ENCODE measurements at regions not wholly inside any gene's neighbourhood (a gene's known extent, or its start where the extent isn't known, plus 50 kb on each side); places are given as distances from the start of the nearest gene placed in this dataset.

DNA sequence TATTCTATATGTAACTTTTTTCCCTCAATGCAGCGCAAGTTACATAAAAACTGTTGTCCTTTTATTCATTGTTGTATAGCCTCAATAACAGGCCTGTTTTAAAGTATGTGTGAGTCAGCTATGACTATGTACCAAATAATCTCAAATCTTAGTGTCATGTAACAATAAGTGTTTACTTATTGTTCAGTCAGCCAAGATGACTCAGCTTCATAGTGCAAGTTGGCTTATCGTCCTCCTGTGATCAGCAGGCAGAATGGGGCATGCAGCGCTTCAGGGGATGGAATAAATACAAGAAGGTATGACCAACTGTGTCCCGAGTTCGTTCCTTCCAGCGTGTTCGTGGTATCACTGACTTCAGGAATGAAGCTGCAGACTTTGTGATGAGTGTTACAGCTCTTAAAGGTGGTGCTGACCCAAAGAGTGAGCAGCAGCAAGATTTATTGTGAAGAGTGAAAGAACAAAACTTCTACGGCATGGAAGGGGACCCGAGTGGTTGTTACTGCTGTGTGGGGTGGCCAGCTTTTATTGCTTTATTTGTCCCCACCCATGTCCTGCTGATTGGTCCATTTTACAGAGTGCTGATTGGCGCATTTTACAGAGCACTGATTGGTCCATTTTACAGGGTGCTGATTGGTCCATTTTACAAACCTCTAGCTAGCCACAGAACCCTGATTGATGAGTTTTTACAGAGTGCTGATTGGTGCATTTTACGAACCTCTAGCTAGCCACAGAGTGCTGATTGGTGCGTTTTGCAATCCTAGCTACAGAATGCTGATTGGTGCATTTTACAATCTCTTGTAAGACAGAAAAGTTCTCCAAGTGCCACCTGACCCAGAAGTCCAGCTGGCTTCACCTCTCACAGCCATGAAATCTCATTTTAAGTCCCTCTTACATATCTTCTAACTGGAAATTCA lies 1016.0 kb downstream of the MCTP2 start:
- DNase-seq (ENCODE audit: low spot score): peak; percentile 79

DNA sequence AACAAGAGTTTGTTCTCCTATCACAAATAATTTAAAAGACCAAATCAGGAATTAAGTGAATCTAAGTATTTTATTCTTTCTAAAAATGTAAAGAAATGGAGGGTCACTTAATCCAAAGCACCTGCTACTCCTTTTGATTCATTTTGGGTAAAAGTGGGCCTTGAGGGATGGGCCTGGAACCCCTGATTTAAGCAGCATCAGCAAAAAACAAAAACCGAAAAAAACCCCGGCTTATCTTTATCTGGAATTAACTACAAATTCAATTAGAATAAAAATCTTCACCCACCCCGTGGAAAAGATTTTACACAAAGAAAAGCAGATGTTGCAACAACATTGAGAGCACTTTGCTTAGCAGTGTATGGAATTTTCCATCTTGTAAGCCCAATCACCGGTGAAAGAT lies 1018.2 kb downstream of the MCTP2 start:
- DNase-seq (ENCODE audit: low spot score): no peak

DNA sequence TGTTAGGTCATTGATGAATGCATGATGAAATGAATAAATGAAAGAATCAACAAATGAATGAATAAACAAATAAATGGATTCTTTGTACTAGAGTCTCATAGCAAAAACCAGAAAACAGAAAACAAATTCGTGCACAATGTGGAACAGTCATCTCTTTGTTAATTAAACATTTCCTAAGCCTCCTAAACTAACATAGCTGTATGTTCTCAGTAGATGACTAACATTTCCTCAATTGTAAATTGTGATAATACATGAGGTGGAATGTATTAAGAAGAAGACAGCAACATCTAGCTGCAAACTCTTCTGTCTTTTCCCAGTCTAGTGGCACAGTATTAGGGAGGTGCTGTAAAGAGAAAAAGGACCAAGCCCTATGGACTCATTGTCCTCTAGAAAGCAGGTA lies 1021.0 kb downstream of the MCTP2 start:
- DNase-seq (ENCODE audit: low spot score): no peak

DNA sequence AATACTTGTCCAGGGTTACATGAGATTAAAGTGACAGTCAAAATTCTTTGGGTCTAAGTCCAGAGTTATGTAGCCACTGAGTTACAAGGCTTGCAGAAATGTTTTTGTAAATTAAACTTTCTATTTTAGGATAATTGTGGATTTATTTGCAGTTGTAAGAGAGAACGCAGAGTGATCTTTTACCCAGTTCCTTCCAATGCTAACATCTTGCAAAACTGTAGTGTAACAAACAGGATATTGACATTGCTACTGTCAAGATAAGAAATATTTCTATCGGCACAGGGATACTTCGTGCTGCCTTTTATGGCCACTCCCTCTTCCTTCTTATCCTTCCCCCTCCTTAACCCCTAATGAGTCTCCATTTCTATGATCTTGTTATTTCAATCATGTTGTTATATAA lies 1022.9 kb downstream of the MCTP2 start:
- no peak for DNase-seq (ENCODE audit: low spot score)

DNA sequence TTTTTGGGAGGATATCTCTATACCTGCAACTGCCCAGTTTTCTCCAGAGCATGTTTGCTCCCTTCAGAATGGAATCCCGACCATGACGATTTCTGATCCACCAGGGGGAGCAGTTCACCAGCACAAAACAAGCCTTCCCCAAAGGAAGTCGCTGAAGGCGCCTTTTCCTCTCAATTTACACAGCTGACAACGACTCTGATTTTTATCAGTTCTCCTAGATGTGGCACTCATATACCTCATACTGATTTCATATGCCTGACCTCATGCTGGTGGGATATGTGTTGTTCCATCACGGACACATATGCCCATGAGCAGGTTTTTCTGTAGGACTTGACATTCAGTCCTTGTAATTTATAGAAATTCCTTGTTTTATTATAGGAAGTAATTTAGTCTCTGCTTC lies 1028.2 kb downstream of the MCTP2 start:
- peak; percentile 83 for DNase-seq (ENCODE audit: low spot score)

DNA sequence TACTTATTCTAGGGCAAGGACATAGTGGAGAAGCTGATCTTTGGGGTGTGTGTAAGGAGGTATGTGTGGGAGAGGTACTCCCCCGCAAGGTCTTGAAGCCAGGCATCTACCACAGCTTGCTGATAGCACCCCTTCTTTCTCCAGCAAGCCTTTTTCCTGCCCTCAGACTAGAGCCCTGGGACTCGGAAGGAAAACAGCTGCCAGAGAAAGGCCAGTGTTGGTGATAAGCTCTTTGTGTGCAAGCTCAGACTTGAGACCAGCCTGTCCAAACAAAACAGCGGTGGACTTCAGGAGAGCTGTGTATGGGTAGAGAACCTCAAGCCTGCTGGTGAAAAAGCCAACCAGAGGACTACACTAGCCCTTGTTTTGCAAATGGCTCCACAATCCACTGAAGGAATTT lies 1028.6 kb downstream of the MCTP2 start:
- no peak for DNase-seq (ENCODE audit: low spot score)

DNA sequence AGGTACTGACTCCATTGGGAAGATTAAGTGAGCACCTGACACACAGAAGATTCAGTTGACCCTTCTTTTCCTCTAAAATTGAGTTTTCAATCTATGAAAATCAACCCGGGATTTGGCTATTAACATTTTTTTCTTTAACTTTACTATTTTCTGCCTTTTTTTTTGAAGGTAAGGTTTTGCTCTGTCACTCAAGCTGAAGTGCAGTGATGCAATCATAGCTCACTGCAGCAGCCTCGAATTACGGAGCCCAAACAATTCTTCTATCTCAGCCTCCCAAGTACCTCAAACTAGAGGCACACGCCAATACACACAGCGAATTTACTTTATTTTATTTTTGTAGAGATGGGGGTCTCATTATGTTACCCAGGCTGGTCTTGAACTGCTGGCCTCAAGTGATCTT lies 1029.5 kb downstream of the MCTP2 start:
- no peak for DNase-seq (ENCODE audit: low spot score)

DNA sequence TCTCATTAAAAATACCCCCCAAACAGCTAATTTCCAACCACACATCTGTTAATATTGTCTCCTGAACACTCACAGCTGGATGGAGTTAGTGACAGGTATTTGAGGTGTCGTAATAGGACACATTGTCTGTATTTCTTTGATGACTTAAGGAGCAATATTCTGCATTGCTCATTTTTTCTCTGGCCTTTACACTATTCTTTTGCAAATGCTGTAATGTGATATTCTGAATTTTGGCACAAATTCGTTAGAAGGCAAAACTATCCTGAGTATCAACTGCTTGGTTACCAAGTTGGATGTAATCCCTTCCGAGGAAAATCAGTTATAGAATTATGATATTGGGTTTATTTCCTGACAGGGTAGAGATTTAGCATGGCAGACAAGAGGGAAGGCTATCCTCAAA lies 1030.2 kb downstream of the MCTP2 start:
- no peak for DNase-seq (ENCODE audit: low spot score)

DNA sequence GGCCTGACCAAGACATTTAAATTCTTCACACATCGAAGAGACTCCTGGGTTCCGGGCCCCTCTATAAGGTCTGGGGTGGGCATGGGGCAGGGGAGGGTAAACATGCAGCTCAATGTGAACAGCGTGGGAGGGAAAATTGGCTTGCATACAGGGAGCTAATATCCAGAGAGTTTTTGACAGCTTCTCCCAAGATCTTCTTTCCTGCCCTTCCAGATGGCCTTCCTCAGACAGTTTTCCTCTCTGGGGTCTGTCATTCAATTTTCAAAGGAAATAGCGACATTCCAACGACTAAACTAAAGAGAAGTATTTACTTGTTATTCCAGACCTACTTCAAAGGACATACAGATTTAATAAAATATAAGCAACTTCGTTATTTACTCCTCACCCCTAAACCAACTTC lies 1030.6 kb downstream of the MCTP2 start:
- no peak for DNase-seq (ENCODE audit: low spot score)

DNA sequence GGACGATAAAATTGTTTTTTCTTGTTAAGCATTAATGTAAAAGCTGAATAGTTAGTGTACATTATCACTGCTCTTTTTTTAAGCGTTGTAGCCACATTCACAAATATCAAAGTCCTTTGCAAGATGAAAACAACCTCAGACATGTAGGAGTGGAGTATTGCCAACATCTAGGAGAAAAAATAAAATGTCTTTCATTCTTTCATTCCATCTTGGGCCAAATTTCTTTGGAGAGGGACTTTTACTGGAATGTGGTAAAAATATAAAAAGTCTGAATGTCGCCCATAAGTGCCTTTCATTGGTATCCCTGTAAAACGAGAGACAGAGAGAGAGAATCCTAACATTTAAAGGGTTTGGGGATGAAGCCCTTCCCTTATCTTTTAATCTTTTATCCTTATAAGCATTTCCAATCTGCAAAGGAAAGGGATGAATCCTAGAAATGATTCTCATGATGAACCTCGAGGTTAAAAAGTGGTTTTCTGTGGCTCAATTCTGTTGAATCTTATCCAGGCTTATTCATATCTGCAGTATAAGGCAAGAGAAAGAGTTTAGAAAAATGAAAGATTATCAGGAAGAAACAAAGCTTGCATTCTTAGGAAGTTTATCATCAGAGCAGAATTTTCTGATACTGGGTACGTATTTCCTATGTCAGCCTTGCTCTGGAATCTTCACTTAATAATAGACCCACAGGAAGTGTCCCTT lies 1031.7 kb downstream of the MCTP2 start:
- DNase-seq (ENCODE audit: low spot score): no peak

DNA sequence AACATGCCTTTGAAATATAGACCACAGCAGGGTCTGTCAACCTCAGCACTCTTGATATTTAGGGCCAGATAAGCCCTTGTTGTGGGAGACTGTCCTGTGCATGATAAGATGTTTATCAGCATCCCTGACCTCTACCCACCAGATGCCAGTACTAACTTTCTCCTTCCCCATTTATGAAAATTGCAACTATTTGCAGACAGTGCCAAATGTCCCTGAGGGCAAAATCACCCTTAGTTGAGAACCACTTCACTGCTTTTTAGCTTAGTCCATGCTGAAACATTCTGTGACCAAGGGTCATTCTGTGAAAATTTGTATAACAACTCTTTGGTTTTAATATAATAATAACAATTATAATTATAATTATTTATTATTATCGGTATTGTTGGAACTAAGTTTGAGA lies 1032.4 kb downstream of the MCTP2 start:
- no peak for DNase-seq (ENCODE audit: low spot score)

DNA sequence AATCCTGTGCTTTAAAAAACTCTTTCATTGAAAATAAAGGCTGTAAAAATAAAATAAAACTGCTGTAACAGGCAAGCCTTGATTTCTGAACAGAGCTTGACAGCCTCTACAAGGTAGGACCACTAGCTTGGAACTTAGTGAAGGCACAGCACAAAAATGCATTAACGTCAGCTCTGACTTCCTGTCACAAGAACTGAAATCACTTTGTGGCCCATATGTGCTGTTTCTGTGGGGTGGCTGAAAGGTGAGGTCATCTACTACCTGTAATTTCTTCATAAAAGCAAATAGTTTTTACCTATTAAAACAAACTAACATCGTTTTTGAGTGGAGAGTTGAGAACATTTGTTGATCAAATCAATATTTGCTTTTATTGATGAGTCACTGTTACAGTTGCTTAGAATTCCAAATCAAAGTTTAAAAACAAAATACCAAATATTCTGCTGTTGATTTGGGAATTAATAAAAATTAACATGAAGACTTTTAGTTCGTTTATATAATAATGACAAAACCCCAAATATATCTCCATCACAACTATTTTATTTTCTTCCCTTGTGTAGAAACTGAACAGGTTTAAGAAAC lies 1034.1 kb downstream of the MCTP2 start:
- DNase-seq (ENCODE audit: low spot score): no peak

DNA sequence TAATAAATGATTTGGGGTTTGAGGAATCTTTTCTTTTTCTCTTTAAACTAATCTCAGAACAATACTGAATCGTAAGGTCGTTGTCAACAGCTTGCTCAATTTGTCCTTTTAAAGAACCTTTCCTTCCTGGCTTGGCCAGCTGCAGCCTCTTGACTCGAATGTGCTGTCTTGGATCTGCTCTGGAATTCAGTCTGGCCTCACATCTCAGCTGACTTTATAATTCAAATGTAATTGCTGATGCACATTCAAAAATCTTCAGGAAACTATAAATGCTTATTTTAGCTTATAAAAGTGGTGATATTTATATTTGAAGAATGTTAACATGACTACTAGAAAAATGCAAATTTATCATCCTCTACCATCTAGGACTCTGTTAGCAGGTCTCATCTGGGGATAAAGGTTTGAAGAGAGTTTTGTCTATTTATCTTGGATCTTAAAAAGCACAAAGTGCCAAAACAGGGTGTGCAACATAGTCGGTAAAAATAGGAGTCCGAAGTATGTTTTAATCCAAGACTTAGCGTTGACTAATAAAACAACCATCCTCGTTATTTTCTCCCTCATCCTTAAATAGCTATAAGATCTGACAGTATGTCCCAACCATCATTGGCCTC lies 1035.2 kb downstream of the MCTP2 start:
- DNase-seq (ENCODE audit: low spot score): no peak

DNA sequence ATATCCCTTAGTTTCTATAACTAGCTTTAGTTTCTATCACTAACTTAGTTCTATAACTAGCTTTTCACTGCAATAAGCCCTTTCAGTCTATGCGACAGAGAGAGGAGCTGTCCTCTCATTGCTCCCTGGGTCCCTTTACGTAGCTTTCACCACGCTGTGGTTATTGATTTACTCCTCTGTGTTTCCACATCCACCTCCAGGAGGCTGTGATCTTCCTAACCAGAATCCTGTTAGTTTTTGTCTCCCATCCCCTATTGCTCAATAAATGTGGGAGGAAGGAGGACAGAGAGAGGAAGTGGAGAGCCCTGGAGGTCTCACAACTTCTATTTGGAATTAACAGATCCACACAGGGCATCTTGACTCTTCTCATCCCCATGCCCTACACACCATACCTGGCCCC lies 1036.1 kb downstream of the MCTP2 start:
- no peak for DNase-seq (ENCODE audit: low spot score)

DNA sequence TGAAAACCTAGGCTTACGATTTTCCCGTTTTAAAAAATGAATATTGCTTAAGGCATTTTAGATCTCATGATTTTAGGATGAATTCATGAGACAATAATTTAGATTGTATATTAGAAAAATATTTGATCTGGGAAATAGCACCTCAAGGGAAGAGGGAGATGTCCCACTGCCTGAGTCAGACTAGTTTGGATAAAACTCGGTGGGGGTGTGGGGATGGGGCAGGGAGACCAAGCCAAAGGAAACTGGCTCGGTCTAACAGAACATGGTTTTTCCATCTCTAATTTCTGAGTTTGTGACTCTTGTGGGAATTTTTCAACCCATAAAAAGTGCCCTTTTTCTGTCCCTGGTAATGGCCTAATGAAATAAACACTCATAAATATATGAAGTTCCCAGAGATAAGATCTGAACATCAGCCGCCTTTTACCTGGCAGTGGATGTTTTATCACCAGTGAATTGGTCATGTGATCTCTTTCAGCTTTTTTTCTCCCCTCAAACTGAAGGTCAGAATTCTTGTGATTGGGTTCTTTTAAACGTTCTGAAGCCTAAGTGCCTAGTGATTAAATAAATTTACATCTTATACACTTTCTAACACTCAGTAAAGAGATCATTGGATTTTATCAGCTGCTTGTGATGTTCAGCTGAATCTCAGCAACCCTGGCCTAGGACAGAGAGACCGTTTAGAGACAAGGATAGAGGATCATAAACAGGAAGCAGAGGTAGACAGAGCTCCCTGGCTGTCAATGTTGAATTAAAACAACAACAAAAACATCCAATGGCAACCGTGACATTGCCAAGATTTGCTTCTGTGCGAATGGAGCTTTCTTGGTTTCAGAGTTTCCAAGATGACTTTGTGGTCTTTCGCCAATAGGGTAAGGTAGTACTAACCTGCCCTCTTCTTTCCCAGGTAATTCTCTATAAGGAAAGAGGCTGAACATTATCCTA lies 1038.2 kb downstream of the MCTP2 start:
- no peak for DNase-seq (ENCODE audit: low spot score)

DNA sequence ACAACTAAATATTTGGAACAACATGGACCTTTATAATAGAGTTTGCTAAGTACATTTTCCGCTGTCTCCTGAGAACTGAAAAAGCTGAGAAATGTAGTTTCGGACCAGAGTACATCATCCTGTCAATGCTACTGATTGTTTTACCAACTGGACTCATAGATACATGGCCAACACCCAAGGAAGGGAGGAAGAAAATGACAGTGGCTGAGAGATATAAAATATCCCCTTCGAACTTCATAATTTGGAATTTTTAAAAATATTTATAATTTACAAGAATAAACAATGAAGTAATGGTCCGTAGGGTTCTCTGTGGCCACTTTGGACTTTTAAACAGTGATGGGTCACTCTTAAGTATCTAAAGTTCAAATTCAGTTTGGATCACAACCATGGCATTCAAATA lies 1042.7 kb downstream of the MCTP2 start:
- no peak for DNase-seq (ENCODE audit: low spot score)

DNA sequence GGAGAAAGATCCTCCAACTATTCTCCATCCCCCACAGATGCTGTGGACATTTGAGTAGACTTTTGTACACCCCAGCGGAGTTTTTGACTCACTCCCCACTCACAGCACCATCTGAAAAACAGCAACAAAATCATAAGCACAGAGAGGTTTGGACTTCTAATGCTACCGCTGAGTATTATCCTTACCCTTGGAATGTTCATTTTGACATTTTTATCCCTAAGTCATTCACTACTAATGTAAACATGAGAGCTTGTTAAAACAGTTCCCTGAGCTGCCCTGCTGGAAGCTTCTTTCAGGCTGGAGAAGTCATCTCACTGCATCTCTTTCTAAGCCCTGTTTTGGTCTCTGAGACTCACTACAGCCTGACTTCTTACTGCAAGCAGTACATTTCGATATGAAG lies 1045.9 kb downstream of the MCTP2 start:
- no peak for DNase-seq (ENCODE audit: low spot score)

DNA sequence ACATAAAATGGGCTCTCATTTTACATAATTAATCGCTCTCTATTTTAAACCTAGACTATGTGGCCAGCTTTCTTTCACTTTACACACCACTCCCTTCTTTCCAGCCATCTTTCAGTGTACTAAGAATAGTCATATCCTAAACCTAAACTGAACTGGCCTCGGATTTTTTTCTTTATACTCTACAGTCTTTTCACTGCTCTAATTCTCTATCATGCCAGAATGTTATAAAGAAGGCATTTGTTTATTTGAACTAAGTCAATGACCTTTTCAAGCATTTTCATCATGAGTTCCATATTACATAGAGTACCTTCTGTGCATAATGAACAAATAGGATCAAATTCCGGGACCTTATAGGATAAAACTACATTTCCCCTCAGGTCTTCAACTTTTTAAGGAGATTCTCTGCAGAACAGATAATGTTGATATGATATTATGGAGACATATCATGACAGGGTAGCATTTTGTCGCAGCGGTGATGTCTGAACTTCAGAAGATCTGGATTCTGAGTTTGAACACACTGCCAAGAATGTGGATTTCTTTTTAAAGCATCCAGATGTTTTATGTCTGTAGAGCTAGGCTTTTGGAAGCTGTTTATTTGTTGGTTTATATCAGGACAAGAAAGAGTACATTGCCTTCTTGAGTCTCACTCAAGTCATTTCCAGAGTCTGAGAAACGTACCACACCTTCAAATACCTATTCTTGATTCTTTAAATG lies 1047.3 kb downstream of the MCTP2 start:
- DNase-seq (ENCODE audit: low spot score): no peak

DNA sequence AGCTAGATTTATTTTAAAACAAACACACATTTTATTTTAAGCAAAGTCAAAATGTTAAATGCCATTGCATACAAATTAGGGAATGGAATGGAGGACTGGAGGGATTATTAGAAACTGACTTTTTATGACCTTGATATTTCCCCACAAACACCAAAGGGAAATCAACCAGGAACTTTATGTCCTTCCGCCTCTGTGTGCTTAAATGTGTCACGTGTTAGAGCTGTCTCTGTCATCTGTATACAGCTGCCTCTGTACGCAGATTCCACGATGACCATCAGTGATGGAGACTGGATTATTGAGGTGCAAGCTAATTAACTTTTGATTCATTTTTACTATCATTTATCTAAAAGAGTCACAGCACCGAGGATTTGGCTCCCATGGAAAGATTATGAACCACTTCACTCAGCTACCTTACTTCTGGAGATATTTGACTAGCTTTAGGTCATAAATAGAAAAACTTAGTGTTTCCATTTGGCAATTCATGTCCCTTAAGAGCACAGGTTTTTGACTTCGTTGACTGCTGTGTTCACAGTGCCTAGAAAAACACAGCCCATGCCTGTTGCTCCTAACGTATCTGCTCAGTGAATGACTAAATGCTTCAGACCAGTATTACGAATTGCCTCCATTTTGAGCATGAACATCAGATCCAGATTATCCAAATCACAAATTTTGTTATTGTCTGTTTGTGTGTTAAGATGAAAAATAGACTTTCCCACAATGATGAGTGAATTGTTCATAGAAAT lies 1048.1 kb downstream of the MCTP2 start:
- DNase-seq (ENCODE audit: low spot score): no peak

DNA sequence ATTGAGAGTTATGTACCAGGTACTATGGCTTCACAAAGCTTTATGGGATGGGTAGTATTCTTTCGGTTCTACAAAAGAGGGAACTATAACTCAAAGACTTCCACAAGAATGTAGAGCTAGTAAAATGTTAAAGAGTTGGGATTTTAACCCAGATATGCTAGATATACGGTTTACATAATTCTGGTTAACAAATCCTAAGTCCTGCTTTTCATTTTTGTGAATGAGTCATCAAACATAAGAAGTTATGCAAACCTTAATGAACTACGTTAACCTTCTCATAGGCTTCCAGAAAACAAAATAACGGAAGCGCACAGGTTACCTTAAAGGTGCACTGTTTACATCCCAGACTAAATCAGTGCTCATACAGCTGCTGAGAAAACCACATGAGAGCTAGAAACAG lies 1049.3 kb downstream of the MCTP2 start:
- DNase-seq (ENCODE audit: low spot score): no peak
